ENCODE measurements at regions not wholly inside any gene's neighbourhood (a gene's known extent, or its start where the extent isn't known, plus 50 kb on each side); places are given as distances from the start of the nearest gene placed in this dataset.
"Not testable (repeated sequence)": the region's sequence is repeated elsewhere in the genome, so short reads cannot be mapped to it uniquely, and the experiment has no call there.

DNA sequence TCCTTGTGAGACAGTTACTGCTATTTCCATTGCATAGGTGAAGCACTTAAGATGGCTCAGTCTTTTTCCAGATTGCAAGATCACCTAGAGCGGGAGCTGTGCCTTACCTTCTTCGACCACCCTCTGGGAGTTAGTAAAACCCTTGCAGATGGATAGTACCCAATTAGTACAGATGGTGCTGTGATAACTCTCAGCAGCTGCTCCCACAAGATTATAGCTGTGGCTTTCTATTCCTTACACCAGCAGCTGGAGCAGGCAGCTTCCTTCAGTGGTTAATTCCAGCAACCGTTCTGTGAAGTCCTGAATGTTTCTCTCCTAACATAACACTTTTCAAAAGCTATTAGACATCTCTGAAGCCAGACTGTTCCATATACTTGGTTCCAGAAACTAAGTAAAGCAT is 796.8 kb downstream of the XPNPEP1 start:
- in situ Hi-C loops (cut with MboI; ENCODE audit: low sequenced_read_pairs), result no loop called here

DNA sequence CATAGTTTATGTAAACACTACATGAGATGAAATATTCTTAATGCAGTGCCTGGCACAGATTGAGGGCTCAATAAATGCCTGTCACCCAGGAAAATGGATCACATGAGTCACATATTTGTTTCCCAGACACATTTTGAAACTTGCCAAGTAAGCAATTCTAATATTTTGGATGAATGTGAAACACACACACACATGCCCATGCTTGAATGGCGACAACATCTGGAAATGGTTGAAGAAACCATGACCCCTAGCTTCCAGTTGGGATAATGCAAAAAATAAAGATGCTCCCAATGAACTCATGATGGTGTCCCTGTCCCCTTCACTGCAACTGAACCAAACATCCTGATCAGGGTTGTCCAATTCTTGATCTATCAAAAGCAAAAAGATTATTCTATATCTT is 797.3 kb downstream of the XPNPEP1 start:
- in situ Hi-C loops (cut with MboI; ENCODE audit: low sequenced_read_pairs), result no loop called here

DNA sequence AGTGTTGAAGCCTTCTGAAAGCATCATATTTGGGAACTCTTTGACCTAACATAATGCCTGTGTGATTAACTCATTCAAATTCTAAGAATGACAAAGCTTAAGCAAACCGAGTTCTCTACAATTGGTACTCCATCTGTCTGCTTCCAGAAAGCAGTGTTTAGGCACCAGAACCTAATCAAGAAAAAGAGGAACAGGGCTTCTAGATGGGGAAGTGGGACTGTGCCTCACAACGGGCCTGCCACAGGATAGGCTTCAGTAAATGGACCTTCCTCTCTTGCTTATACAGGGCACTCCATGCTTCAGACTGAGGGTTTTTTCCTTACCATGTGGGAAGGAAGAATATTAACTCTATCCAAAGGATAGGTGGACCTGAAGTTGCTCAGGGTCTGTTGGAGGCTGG is 808.1 kb downstream of the XPNPEP1 start:
- in situ Hi-C loops (cut with MboI; ENCODE audit: low sequenced_read_pairs), result no loop called here

DNA sequence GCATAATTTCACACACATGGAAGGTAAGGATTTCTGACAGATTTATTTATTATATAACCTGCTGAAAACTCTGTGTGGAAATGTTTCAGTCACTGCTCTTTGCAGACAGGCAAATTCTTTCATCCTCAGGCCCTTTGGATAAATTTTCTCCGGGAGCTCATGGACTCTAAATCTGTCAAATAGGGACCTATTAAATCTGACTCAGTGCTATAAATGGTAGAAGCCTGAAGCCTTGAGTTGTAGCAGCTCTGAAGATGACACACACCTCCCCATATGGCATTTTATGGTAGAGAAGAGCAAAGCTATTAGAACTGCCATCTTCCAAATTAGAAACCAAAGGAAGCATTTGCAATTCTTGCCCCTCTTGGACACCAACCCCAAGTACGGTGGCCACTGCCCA is 808.7 kb downstream of the XPNPEP1 start:
- in situ Hi-C loops (cut with MboI; ENCODE audit: low sequenced_read_pairs), result no loop called here

DNA sequence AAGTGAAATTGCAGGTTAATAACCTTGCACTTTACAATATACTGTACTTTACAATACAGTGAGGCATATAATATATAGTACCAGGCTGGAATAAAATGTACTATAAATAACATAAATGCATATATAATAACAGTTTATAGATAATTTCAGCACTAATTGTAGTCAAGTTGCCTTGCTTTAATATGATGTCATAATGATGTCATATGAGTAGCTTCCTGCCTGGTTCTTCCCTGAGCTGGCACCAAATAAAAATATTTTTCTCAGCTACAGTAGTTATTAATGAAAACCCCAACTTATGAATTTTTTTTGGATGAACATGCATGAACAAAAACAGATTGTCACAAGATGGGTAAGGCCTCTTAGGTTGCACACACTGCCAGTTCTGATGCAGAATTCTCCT is 816.7 kb downstream of the XPNPEP1 start:
- in situ Hi-C loops (cut with MboI; ENCODE audit: low sequenced_read_pairs), result no loop called here

DNA sequence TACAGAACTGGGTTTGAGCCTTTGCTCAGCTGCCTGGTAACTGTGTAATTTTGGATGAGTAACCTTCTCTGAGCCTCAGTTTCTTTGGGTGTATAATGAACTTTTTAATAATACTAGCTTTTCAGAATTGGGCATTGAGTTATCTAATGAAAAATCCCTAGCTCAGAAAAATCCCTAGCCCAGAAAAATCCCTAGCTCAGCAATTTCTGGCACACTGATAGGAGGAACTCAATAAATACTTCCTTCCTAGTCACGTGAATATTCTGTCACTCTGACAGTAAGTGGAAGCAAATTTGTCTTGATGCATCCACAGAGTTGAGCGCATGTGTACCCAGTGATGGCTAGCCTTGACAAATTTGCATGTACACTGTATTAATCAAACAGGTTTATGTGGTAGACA is 817.6 kb downstream of the XPNPEP1 start:
- in situ Hi-C loops (cut with MboI; ENCODE audit: low sequenced_read_pairs), result no loop called here

DNA sequence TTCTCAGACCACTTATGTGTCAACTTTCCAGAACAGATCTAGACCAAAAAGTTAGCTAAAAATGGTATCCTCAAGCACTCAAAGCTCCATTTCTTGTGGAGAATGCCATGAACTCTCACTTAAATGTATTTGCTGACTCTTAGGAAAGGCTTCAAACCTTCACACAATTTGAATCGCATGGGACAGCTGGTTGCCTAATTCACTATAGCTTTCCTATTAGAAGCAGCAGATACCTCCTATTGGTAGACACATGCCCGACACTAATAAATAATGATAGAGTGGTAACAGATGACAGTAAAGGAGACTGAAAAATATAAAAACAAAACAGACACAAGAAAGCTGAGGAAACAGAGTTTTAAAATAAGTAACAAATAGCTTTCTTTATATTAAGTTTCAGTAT is 818.5 kb downstream of the XPNPEP1 start:
- in situ Hi-C loops (cut with MboI; ENCODE audit: low sequenced_read_pairs), result no loop called here

DNA sequence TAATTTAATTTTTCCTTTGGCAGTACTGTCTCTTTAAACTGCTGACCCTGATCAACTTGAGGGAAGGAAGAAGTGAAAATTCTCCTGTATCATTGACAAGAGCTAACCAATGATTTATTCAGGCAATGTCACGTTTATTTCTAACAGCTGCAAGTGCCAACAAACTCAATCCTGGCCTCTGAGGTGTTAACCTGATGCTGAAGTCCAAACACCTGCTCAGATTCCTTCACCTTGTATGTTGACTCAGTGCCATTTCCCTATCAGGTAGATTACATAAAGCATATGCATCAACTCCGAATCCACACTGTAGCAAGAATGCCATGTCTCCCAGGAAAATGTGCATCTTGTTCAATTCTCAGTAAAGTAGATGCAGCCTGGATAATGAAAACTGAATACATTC is 820.0 kb downstream of the XPNPEP1 start:
- in situ Hi-C loops (cut with MboI; ENCODE audit: low sequenced_read_pairs), result no loop called here

DNA sequence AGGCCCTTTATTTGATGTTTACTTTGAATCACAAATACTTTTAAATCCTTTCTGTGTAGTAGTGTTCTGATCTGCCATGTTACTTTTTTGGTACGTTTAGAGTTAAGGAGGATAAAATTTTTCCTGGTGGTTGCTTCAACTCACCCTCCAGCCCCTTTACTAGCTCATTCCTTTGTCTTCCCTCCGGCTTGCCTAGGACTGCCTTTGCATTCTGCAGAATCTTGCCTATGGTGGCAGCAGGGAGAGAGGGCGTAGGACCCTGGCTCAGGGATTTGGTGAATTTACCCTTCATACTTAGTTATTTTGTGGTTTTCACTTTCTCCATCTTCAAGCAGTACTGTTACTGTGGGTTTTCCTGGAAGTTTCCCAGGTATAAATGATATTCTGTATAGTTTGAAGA is 833.5 kb downstream of the XPNPEP1 start:
- in situ Hi-C loops (cut with MboI; ENCODE audit: low sequenced_read_pairs), result no loop called here

DNA sequence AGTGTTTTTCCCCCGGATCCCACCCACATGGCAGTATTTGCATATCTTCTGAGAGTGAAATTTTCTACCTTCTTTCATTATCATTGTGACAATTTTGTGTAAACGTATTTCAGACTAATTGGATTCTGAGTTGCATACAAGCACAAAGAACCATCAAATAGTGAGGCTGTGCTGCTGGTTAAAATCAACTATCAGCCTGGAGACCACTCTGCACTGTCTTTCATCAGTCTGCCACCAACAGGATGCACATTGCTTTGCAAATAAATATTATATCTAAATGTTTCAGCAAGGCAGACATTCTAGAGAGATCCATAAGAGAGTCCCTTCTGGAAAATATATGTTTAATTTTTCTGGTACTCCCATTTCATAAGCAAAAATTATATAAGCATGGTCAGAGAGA is 851.8 kb downstream of the XPNPEP1 start:
- in situ Hi-C loops (cut with MboI; ENCODE audit: low sequenced_read_pairs), result no loop called here

DNA sequence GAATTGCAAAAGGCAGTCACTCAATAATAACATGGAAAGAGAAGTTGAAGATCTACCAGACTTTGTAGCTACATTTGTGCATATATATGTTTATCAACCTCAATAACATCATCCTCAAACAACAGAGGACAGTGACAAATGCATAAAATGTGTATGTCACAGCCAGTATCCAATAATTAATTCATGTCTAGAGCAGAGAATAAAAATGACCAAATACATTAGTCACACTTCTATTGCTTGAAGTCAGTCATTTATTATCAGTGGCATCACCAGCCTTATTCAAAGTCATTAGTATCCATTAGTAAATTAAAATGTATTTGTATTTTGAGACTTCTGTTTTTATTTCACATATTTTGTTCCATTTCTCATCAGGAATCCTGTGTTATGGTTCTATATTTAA is 852.8 kb downstream of the XPNPEP1 start:
- in situ Hi-C loops (cut with MboI; ENCODE audit: low sequenced_read_pairs), result no loop called here

DNA sequence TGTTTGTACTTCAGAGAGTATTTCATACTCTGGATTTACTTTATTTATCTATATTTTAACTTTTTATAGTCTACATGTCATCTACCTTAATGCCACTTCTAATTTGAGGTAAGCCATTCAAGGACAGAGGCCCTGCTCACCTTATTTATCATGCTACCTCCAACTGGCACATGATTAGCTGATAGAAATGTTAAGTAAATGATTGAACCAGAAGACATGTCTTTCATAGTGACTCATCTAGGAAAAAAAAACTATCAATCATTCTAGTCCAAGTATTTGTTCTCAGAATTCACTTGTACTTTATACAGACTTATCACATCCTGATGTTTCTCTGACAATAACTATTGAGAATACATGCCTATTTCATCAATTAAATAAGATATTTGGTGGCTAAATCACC is 856.3 kb downstream of the XPNPEP1 start:
- in situ Hi-C loops (cut with MboI; ENCODE audit: low sequenced_read_pairs), result no loop called here

DNA sequence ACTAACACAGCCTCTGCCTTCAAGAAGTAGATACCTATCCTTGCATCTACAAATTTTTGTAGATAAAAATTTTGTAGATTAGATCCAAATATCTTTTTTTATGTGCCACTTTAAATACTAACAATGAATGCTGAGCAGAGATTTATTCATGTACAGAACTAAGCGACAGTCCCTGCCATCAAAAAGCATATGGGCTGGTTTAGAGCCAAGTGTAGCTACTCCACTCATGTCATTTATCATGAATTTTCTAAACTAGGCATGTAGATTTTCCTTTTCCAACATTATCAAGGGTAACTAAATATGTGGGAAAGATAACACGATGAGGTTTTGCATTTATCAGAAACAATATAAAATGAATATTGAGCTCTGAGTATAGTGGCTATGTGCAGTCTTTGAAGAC is 857.5 kb downstream of the XPNPEP1 start:
- in situ Hi-C loops (cut with MboI; ENCODE audit: low sequenced_read_pairs), result no loop called here

DNA sequence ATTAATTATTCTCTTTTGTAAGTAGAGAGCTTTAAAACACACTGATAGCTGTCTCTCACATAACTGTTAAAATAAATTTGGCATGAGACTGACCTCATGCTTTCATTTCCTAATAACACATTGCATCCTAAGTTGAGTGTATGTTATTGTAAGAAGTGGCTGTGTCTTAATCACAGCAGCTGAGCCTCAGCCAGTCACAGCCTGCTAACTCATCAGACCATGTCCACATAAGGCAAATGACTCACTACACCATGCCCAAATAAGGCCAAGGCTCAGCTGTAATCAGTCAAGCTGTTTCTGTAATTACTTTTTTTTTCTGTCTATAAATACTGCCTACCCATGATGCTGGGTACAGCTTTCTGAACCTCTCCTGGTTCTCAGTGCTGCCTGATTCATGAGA is 860.9 kb downstream of the XPNPEP1 start:
- in situ Hi-C loops (cut with MboI; ENCODE audit: low sequenced_read_pairs), result no loop called here

DNA sequence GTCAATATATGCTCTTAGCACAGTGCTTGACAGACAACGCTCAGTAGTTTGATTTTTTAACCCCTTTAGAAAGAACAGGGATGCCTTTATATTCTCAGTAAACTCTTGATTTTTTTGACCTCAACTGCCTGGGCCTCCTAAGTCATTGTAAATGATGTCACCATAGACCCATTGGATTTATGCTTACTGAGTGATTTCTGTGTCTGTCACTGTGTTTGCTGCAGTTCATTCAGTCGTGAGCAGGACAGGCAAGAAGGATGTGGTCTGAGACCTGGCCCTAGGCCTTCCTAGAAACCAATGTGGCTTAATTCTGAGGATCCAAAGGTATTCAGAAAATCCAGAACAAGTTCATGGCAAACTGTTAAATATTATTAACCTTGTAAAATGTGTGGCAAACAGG is 868.1 kb downstream of the XPNPEP1 start:
- in situ Hi-C loops (cut with MboI; ENCODE audit: low sequenced_read_pairs), result no loop called here

DNA sequence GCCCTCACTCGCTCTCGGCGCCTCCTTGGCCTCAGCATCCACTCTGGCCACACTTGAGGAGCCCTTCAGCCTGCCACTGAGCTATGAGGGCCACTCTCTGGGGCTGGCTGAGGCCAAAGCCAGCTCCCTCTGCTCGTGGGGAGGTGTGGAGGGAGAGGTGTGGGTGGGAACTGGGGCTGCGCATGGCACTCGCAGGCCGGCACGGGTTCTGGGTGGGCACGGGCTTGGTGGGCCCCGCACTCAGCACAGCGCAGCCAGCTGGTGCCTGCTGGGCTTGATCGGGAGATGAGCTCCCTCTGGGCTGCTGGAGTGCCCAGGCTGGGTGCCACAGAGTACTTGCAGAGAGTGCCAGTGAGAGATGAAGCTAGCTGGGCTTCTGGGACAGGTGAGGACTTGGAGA is 875.5 kb downstream of the XPNPEP1 start:
- in situ Hi-C loops (cut with MboI; ENCODE audit: low sequenced_read_pairs), result no loop called here

DNA sequence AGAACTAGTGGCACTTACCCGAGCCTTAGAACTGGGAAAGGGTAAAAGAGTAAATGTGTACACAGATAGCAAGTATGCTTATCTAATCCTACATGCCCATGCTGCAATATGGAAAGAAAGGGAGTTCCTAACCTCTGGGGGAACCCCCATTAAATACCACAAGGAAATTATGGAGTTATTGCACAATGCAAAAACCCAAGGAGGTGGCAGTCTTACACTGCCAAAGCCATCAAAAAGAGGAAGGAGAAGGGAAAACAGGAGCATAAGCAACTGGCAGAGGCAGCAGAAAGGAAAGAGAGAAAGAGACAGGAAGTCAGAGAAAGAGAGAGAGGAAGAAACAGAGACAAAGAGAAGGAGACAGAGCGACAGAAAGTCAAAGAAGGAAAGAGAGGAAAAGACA is 876.9 kb downstream of the XPNPEP1 start:
- in situ Hi-C loops (cut with MboI; ENCODE audit: low sequenced_read_pairs), result not testable (repeated sequence)

DNA sequence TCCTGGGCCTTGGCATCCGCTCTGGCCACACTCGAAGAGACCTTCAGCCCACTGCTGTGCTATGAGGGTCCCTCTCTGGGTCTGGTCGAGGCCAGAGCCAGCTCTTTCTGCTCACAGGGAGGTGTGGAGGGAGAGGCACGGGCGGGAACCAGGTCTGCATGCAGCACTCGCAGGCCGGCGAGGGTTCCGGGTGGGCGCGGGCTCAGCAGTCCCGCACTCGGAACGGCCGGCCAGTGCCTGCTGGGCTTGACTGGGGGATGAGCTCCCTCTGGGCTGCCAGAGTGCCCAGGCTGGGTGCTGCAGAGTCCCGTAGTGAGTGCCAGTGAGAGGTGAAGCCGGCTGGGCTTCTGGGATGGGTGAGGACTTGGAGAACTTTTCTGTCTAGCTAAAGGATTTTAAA is 882.7 kb downstream of the XPNPEP1 start:
- in situ Hi-C loops (cut with MboI; ENCODE audit: low sequenced_read_pairs), result no loop called here

DNA sequence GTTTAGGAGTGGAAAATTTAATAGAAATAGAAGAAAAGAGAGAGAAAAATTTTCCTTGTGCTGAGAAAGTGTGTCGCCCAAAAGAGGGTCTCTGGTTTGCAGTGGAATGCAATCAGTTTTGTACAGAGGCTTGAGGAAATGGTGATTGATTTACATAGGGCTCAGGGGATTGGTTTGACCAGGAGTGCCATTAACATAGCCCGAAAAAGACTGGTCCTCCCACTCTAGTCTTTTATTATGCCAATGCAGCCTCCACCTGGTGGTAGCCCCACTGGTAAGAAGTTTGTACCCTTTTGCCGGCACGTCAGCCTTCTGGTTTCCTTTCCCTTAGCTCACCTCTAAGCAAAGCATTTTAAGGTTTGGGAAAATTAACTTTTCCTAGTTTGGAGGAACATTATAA is 885.3 kb downstream of the XPNPEP1 start:
- in situ Hi-C loops (cut with MboI; ENCODE audit: low sequenced_read_pairs), result no loop called here

DNA sequence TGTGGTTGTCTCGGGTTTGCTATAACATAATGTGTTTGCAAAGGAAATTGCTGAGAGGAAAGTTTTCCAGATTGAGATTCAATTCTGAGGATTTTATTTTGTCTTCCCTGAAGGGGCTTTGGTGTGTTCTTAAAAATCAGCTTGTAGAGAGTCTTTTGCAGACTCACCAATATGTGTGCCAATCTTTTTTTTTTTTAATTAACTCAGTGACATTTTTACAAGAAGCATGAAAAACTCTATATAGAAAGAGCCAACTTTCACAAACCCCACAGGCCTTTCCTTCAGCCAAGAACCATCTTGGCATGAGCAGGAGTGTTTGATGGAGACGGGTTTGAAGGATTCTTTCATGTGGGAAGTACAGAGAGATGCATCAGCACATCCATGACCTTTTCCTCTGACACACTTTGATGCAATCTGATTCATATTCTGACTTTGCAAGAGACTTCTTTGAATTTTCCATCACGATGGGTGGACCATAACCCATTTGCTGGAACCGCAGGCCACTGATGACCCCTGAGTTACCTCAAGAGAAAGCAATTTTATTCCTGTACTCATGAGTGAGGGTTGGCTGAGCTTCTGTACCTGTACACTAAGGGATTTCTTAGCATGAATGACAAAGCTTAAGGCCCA is 892.6 kb downstream of the XPNPEP1 start:
- in situ Hi-C loops (cut with MboI; ENCODE audit: low sequenced_read_pairs), result no loop called here

DNA sequence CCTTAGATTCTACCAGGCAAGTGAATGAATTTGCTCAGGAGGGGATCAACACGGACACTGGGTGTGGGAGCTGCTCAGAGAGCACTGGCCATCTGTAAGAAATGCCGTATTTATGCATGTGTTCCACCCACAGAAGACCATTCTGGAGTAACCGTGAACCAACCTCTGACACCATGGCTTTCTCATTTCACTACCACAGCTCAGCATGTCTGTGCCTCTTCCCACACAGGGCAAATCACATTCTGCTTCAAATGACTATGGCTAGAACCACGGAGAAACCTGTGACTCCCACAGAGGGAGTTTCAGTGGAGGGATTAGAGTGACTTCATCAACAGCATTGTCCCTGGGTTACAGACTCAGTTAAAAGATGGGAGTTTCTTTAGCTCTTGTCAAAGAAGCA is 893.4 kb downstream of the XPNPEP1 start:
- in situ Hi-C loops (cut with MboI; ENCODE audit: low sequenced_read_pairs), result no loop called here

DNA sequence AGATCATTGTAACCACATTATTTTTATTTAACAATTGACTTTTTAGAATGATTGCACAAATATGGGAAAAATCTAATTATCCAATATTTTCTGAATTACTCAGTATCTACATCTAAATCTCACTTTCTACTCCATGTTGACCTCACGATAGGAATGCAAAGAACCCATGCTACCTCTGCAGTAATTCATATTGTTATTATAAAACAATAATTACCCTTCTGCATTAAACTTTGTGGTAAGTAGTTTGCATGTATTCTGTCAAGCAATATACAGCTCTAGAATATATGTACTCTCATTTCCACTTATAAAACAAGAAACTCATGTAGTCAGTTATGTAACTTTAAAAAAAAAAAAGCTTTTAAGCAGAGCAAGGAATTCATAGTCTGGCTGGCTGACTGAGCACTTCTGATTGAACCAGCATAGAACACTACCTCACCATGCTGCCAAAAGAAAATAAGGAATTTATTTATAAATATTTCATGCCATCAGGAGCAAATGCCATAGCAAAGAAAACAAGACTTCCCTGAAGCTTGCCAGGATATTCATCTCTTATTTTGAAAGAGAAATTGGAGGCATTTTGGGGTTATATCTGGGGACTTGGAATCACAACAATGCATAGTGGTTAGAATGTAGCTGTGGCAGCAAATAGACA is 895.7 kb downstream of the XPNPEP1 start:
- in situ Hi-C loops (cut with MboI; ENCODE audit: low sequenced_read_pairs), result no loop called here

DNA sequence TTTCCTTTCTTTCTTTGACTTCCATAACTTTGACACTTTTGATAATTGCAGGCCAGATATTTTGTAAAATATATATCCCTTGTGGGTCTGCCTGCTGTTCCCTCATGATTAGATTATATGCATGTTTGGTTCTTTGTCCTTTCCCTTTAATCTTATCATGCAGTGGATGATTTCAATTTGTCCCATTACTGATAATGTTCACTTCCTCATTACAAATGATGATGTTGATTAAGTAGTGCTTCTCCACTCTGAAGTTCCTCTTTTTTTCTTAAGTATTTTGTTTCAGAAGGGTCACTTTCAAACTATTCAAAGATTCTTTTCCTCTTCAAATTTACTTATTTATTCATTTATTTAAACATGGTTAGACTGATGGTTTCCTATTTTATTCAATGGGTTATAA is 898.1 kb downstream of the XPNPEP1 start:
- in situ Hi-C loops (cut with MboI; ENCODE audit: low sequenced_read_pairs), result no loop called here
